GM12891 (cell line): ENCODE measurements at regions not wholly inside any gene's neighbourhood (a gene's known extent, or its start where the extent isn't known, plus 50 kb on each side); places are given as distances from the start of the nearest gene placed in this dataset.
"Not testable (repeated sequence)": the region's sequence is repeated elsewhere in the genome, so short reads cannot be mapped to it uniquely, and the experiment has no call there.

Source experiments
- DNase-seq: peaks from one replicate; pipeline ENCODE4 v3.0.0; 2011; ENCODE audit warnings: low spot score; ENCODE audit not compliant: insufficient read length
- FAIRE-seq: peaks from 2 replicates; lab custom pipeline; 2011; peaks lifted over from hg19 to GRCh38; lab: Jason Lieb, UNC
- PAX5 ChIP-seq: IDR thresholded peaks from 2 replicates; pipeline ENCODE4 v1.6.1; 2011; ENCODE audit warnings: low read length, moderate library complexity, mild to moderate bottlenecking; ENCODE audit not compliant: insufficient read depth, severe bottlenecking
- POLR2A ChIP-seq: IDR thresholded peaks from 2 replicates; pipeline ENCODE4 v1.6.1; 2011; ENCODE audit warnings: low read depth, low read length, control low read depth
- POLR2AphosphoS5 ChIP-seq: IDR thresholded peaks from 2 replicates; pipeline ENCODE4 v1.6.1; 2011; ENCODE audit warnings: low read depth, low read length, control low read depth
- POU2F2 ChIP-seq: IDR thresholded peaks from 2 replicates; pipeline ENCODE4 v1.6.1; 2011; ENCODE audit warnings: low read depth, mild to moderate bottlenecking, control low read depth, low read length, moderate library complexity
- SPI1 ChIP-seq: IDR thresholded peaks from 2 replicates; pipeline ENCODE4 v1.6.1; 2011; ENCODE audit warnings: low read depth, low read length, control low read depth
- TAF1 ChIP-seq: IDR thresholded peaks from 2 replicates; pipeline ENCODE4 v1.6.1; 2011; ENCODE audit warnings: low read depth, low read length, control low read depth

GRCh38 chr15:61367953-61368352 is 138.9 kb upstream of the RORA start:
- FAIRE-seq (no peak), DNase-seq (no peak)
- TF ChIP-seq SPI1 (no peak), TAF1 (no peak), POLR2AphosphoS5 (no peak), PAX5 (no peak), POLR2A (no peak), POU2F2 (no peak)

- no peak for DNase-seq
- TF ChIP-seq PAX5 (no peak), TAF1 (no peak), SPI1 (no peak), POU2F2 (no peak), POLR2AphosphoS5 (no peak)
- no peak for FAIRE-seq
Observed at GRCh38 chr15:61364871-61365270, 135.8 kb upstream of the RORA start.

GRCh38 chr15:61362912-61363311 is 133.8 kb upstream of the RORA start:
- not testable (repeated sequence) for FAIRE-seq, DNase-seq

- FAIRE-seq (no peak), DNase-seq (no peak)
- TF ChIP-seq TAF1 = no peak
- TF ChIP-seq POLR2A = no peak
- TF ChIP-seq SPI1 = no peak
- no peak for TF ChIP-seq POU2F2
- no peak for TF ChIP-seq PAX5
- TF ChIP-seq POLR2AphosphoS5 = no peak
Observed at GRCh38 chr15:61344293-61344692, 115.2 kb upstream of the RORA start.

GRCh38 chr15:61342390-61342789 is 113.3 kb upstream of the RORA start:
- FAIRE-seq = no peak
- DNase-seq = no peak
- TF ChIP-seq TAF1 (no peak), POLR2A (no peak), POU2F2 (no peak), SPI1 (no peak), POLR2AphosphoS5 (no peak), PAX5 (no peak)

- FAIRE-seq = no peak
- TF ChIP-seq SPI1 = no peak
- no peak for TF ChIP-seq POU2F2
- TF ChIP-seq PAX5 = no peak
- no peak for TF ChIP-seq TAF1
- no peak for TF ChIP-seq POLR2AphosphoS5
- TF ChIP-seq POLR2A = no peak
- no peak for DNase-seq
Observed at GRCh38 chr15:61339516-61339915, 110.4 kb upstream of the RORA start.

GRCh38 chr15:61337541-61337940 is 108.4 kb upstream of the RORA start:
- DNase-seq (no peak), FAIRE-seq (no peak)
- no peak for TF ChIP-seq POLR2A
- TF ChIP-seq PAX5 = no peak
- TF ChIP-seq SPI1 = no peak
- no peak for TF ChIP-seq TAF1

GRCh38 chr15:61336026-61336638 is 107.0 kb upstream of the RORA start:
- DNase-seq (no peak), FAIRE-seq (no peak)
- TF ChIP-seq SPI1 = no peak

- not testable (repeated sequence) for DNase-seq, FAIRE-seq
Observed at GRCh38 chr15:61334714-61335113, 105.6 kb upstream of the RORA start.

GRCh38 chr15:61331019-61331418 is 101.9 kb upstream of the RORA start:
- TF ChIP-seq SPI1 (no peak), POLR2AphosphoS5 (no peak), POLR2A (no peak), POU2F2 (no peak), PAX5 (no peak), TAF1 (no peak)
- FAIRE-seq = no peak

More at GRCh38 chr15:61331019-61331418, 101.9 kb upstream of the RORA start:
- no peak for DNase-seq
